ENCODE measurements at regions not wholly inside any gene's neighbourhood (a gene's known extent, or its start where the extent isn't known, plus 50 kb on each side); places are given as distances from the start of the nearest gene placed in this dataset.

DNA sequence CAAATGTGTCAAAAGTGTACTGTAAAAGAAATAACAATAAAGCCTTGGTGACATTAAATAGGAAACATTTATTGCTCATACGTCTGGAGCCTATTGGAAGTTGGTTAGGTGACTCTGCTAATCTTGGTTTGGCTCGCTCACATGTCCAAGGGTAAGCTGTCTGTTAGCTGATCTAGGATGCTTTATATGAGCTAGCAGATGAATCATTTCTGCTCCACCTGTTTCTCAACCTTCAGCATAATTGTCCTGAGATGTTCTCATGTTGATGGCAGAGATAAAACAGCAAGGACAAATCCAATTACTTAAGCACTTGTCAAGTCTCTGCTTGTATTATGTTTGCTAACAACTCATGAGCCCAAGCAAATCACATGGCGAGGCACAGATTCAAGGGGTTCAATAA, 56.0 kb upstream of the CD53 start:
- DNase-seq (ENCODE audit: low spot score) (no peak), FAIRE-seq (no peak)

DNA sequence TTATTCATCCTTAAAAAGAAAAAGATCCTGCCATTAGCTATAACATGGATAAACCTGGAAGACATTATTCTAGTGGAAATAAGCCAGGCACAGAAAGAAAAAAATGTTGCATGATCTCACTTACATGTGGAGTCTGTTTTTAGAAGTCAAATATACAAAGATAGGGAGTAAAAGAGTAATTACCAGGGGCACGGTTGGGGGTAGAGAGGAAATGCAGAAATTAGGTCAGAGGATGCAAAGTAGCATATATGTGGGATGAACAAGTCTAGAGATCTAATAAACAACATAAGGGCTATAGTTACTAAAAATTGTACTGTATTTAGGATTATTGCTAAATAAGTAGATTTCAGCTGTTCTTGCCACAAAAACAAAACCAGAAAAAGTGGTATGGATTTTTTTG, 61.4 kb upstream of the CD53 start:
- no peak for FAIRE-seq

DNA sequence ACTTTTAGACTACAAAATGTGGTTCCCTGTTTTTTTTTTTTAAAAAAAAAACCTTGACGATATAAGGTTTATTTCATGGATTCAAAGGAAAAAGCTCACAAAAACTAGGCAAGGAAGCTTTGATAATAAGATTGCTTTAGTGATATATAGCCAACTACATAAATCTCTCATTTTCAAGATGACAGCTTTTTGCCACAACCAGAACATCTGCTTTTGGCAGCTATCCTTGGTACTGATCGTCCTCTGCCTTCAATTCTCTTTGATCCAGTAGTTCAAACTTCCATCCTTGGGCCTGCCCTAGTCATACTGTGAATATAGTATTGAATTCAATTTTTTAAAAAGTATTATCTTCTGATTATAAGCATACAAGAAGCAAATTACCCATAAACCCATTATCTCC, 72.9 kb upstream of the CD53 start:
- FAIRE-seq (no peak), DNase-seq (ENCODE audit: low spot score) (no peak)

More for the DNA sequence above, 61.4 kb upstream of the CD53 start:
- no peak for DNase-seq (ENCODE audit: low spot score)

GRCh38 chr1:110798691-110799256, 74.2 kb upstream of the CD53 start:
- DNase-seq (ENCODE audit: low spot score), result no peak
- FAIRE-seq, result no peak

DNA sequence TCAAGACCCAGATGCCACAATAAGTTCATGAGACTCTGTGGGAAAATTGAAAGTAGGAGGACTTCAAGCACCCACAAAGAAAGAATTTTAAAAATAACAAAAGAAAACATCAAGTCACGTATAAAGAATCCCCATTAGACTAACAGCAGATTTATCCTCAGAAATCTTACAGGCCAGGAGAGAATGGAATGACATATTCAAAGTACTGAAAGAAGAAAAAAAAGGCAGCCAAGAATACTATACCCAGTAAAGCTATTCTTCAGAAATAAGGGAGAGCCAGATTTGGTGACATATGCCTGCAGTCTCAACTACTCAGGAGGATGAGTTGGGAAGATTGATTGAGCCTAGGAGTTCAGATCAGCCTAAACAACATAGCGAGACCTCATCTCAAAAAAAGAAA, 84.3 kb upstream of the CD53 start:
- FAIRE-seq, result no peak
- no peak for DNase-seq (ENCODE audit: low spot score)

- FAIRE-seq (no peak), DNase-seq (ENCODE audit: low spot score) (no peak)
Measured at GRCh38 chr1:110787328-110788071, 85.4 kb upstream of the CD53 start.

GRCh38 chr1:110786802-110787327, 86.1 kb upstream of the CD53 start:
- no peak for FAIRE-seq
- no peak for DNase-seq (ENCODE audit: low spot score)

DNA sequence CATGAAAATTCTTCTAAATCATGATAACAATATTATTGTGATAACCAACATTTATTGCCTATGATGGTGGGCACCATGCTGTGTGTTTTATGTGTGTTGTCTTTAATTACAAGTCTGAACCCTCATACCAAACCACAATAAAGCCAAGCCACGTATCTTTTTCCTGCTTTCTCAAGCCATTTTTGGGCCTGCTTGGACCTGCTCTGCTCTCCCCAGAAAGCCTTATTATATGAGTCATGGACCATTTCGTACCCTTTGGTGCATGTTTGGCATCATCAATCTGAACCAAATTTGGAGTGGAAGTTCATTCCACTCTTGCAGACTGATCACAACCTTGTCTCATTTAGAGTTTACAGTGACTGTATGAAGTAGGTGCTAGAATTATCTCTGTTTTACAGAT, 87.3 kb upstream of the CD53 start:
- FAIRE-seq, result no peak
- DNase-seq (ENCODE audit: low spot score), result no peak

DNA sequence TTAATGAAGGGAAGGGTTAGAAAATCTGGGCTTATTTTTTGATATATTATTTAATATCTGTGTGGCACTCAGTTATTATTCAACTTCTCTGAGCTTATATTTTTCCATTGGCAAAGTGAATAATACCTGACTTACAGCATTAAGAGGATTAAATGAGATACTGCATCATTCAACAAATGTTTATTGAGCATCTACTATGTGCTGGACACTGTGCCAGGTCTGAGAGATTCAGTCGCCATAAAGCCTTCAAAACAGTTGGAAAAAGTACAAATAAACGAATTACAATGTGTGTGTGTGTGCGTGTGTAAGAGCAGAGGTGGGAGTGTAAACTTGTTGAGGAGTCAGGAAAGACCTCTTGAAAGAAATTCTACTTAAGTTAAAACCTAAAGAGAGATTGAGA, 87.9 kb upstream of the CD53 start:
- DNase-seq (ENCODE audit: low spot score) (no peak), FAIRE-seq (no peak)

DNA sequence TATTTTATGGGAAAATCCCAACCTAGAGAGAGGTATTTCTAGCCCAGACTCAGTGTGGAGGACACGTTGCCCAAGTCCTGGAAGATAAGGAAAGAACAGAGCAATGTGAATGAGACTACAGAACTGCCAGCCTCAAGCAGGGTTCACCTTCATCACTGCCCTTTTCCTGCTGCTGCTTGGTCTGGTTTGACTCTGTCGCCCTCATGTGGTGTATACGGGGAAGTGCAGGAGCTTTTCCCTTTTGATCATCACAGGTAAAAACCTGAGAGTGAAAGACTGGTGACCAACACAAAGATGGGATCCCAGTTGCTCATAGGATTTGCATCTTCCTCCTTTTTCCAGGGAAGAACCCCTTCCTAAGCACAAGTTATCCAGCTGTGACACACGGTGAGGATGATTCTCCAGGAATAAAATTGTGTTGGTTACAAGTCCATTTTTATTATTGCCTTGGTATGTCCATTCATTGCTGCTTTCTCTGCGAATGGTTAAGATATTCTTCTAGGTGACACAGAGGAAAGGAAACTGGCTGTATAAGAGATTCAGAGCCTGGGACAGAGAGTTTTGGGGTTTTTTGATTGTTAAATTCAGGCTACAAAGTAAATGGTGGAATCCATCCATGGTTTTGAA, 89.5 kb upstream of the CD53 start:
- FAIRE-seq, result no peak

GRCh38 chr1:110781525-110781924, 91.4 kb upstream of the CD53 start:
- FAIRE-seq, result no peak
- DNase-seq (ENCODE audit: low spot score), result no peak

More for the DNA sequence above, 89.5 kb upstream of the CD53 start:
- peak; percentile 38 for DNase-seq (ENCODE audit: low spot score)

- DNase-seq (ENCODE audit: low spot score) (peak; percentile 38), FAIRE-seq (no peak)
Measured at GRCh38 chr1:110780600-110781484, 92.1 kb upstream of the CD53 start.

GRCh38 chr1:110779636-110780035, 93.3 kb upstream of the CD53 start:
- no peak for FAIRE-seq

DNA sequence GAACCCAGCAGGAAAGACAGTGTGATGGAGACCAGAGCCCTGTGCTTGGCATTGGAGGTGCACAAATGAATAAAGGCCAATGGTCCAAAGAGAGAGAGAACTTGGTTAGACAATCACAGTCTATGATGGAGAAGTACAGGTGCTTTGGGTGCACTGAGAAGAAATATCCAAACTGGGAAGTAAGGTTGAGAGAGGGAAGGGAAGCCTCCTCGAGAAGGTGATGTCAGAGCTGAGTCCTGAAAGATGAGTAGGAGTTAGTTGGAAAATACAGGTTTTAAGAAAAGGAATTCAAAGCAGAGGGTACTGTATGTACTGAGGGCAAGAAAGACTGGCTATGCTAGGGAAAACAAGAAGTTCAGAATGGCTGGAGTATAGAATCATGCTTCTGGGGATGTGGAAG, 94.1 kb upstream of the CD53 start:
- DNase-seq (ENCODE audit: low spot score) (no peak), FAIRE-seq (no peak)

More at GRCh38 chr1:110779636-110780035, 93.3 kb upstream of the CD53 start:
- DNase-seq (ENCODE audit: low spot score), result no peak

GRCh38 chr1:110777228-110777627, 95.7 kb upstream of the CD53 start:
- FAIRE-seq (no peak), DNase-seq (ENCODE audit: low spot score) (no peak)

DNA sequence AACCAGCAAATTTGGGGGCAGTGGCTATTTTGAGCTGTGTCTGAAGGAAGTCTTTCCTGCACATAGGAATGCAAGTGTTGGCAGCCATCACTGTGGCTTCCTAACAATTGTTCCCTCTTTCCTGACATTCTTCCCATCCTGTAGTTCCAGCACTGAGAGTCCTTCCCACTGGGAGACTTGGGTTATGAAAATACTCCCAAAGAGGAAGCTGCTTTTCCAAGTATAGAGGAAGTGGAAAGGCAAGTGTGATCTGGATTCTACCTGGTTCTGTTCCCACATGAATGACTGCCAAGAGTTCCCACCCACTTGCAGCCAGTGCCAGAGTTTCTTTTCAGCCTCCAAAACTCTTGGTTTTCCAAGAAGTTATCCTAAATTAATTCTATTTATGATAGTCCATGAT, 98.5 kb upstream of the CD53 start:
- DNase-seq (ENCODE audit: low spot score) (no peak), FAIRE-seq (no peak)

DNA sequence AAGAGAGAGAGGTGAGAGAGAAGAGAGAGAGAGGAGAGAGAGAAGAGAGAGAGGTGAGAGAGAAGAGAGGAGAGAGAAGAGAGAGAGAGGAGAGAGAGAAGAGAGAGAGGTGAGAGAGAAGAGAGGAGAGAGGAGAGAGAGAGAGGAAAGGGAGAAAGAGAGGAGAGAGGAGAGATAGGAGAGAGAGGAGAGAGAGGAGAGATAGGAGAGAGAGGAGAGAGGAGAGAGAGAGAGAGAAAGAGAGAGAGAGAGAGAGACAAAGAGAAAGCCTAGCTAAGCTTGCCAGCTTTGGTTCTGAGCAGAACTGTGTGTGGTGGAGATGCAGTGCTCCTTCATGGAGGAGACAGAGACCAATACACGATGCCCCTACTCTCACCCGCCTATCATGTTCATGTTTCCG, 99.1 kb upstream of the KCNA3 start:
- DNase-seq (ENCODE audit: low spot score) (no peak), FAIRE-seq (no peak)

DNA sequence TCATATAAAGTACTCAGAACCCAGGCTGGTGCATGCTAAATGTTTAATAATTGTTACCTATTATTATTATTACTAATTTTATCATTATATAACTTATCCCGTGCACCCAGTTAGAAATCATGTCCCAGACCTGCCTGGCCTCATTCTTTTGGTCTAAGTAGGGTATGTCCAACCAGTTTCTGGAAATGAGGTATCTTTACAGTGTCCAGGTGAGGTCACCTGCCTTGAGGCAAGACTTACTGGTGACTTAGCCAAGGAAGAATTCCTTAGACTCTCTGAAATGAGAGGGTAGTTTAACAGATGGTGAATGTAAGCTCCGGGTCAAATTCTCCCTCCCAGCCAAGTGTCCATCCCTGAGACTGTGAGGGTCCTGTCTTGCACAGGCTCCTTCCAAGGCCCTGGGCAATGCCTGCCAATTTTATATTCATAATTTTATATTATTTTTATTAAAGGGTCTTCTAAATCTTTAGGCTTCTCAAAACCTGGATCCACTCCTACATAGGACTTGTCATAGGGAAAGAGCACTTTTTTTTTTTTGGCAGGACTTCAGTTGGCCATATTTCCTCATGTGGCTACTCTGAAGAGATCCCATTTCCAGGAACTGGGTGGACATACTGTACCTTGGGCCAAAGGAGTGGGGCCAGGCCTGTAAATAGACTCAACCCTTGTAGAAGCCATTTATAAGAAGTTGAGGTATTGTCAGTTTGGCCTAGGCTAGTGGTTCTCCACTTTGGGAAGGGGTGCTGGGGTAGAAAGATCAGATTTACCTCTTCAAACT, 96.7 kb upstream of the KCNA3 start:
- DNase-seq (ENCODE audit: low spot score) (no peak), FAIRE-seq (no peak)

DNA sequence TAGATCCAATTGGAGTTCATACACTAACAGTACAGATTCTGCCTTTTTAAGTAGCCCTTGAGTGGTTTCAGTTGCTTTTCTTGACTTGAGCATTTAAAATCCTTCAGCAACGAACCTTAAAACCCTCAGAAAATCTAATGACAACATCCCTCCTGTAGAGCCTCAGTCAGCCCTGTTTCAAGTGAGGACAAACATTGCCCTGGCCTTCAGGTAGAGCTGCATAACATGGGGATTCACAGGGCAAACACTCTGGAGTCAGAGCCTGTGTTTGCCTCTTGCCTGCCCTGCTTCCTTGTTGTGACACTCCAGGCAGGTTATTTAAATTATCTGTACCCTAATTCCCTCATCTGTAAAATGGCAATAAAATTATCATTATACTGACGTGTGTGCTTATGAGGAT, 96.1 kb upstream of the KCNA3 start:
- no peak for DNase-seq (ENCODE audit: low spot score)
- no peak for FAIRE-seq

DNA sequence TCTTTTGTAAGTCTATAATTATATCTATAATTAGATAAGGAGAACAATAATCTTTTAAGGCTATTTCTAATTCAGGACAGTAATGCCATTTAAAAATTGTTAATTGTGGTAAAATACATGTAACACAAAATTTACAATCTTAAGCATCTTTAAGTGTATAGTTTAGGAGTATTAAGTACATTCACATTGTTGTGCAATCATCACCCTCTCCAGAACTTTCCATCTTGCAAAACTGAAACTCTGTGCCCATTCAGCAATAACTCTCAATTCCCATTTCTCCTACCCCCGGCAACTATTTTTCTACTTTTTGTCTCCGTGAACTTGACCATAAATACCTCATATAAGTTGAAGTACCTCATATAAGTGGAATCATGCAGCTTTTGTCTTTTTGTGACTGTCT, 93.9 kb upstream of the KCNA3 start:
- DNase-seq (ENCODE audit: low spot score) (no peak), FAIRE-seq (no peak)

GRCh38 chr1:110766336-110766647, 91.6 kb upstream of the KCNA3 start:
- DNase-seq (ENCODE audit: low spot score), result no peak
- FAIRE-seq, result no peak

Measured in RCC 7860 (cell line).